Loucy (cell line): ENCODE measurements at regions not wholly inside any gene's neighbourhood (a gene's known extent, or its start where the extent isn't known, plus 50 kb on each side); places are given as distances from the start of the nearest gene placed in this dataset.

ENCODE experiments used
- H2AFZ ChIP-seq: fragments of 200-600 bp; sonication (generic); 2 replicates; pipeline ENCODE4 v1.6.0; 2016; ENCODE audit warnings: antibody characterized with exemption, mild to moderate bottlenecking, low read length, moderate library complexity
- H3F3A ChIP-seq: fragments of 200-600 bp; 2 replicates; pipeline ENCODE4 v1.6.0; 2016; ENCODE audit warnings: antibody characterized with exemption, low read depth, mild to moderate bottlenecking
- H3K27me3 ChIP-seq: fragments of 200-600 bp; sonication (generic); 2 replicates; pipeline ENCODE4 v1.6.1; 2014; ENCODE audit warnings: low read length, mild to moderate bottlenecking; ENCODE audit not compliant: insufficient read depth, poor library complexity, severe bottlenecking
- H3K36me3 ChIP-seq: fragments of 200-600 bp; sonication (generic); 2 replicates; pipeline ENCODE4 v1.6.1; 2016; ENCODE audit warnings: low read length; ENCODE audit not compliant: insufficient read depth
- H3K4me1 ChIP-seq: fragments of 200-600 bp; sonication (generic); 2 replicates; pipeline ENCODE4 v1.5.1; 2014; ENCODE audit warnings: low read length, mild to moderate bottlenecking; ENCODE audit not compliant: insufficient read depth, poor library complexity, severe bottlenecking
- H3K4me2 ChIP-seq: fragments of 200-600 bp; sonication (generic); 2 replicates; pipeline ENCODE4 v1.6.0; 2014; ENCODE audit warnings: antibody characterized with exemption, low read length, low read depth, mild to moderate bottlenecking; ENCODE audit not compliant: poor library complexity, severe bottlenecking
- H3K4me3 ChIP-seq: fragments of 200-600 bp; sonication (generic); 2 replicates; pipeline ENCODE4 v1.5.1; 2014; ENCODE audit warnings: low read length, mild to moderate bottlenecking, mixed read lengths; ENCODE audit not compliant: poor library complexity, severe bottlenecking
- H3K79me2 ChIP-seq: fragments of 200-600 bp; sonication (generic); 2 replicates; pipeline ENCODE4 v1.6.1; 2014; ENCODE audit warnings: low read length; ENCODE audit not compliant: insufficient read depth
- H3K9ac ChIP-seq: fragments of 200-600 bp; sonication (generic); 2 replicates; pipeline ENCODE4 v1.6.0; 2014; ENCODE audit warnings: mild to moderate bottlenecking, low read depth, low read length, moderate library complexity; ENCODE audit not compliant: poor library complexity, severe bottlenecking
- H3K9me2 ChIP-seq: fragments of 200-600 bp; sonication (generic); replicated peaks from 2 replicates; pipeline ENCODE4 v1.6.1; 2016; ENCODE audit warnings: low read depth, low read length, mixed read lengths
- H3K9me3 ChIP-seq: fragments of 200-600 bp; sonication (generic); 2 replicates; pipeline ENCODE4 v1.6.1; 2014; ENCODE audit warnings: mild to moderate bottlenecking, antibody characterized with exemption, low read length, low read depth; ENCODE audit not compliant: insufficient read depth
- H4K20me1 ChIP-seq: fragments of 200-600 bp; sonication (generic); 2 replicates; pipeline ENCODE4 v1.6.0; 2014; ENCODE audit warnings: antibody characterized with exemption, low read length, mild to moderate bottlenecking; ENCODE audit not compliant: insufficient read depth, poor library complexity, severe bottlenecking
- CTCF ChIP-seq: fragments of 200-600 bp; sonication (generic); conservative IDR thresholded peaks from 2 replicates; pipeline ENCODE4 v1.5.1; 2014; ENCODE audit warnings: mild to moderate bottlenecking, antibody characterized with exemption, low read length
- EZH2phosphoT487 ChIP-seq: fragments of 200-600 bp; IDR thresholded peaks from 2 replicates; pipeline ENCODE4 v1.6.1; 2018; ENCODE audit warnings: antibody characterized with exemption, mild to moderate bottlenecking, moderate library complexity, borderline replicate concordance

- H3F3A ChIP-seq: no peaks in the 10 kb centered on the region
- H3K79me2 ChIP-seq: no peaks in the 10 kb centered on the region
- no peaks in the 10 kb centered on the region for H3K27me3 ChIP-seq
- H3K4me2 ChIP-seq: no peak overlapping the region
- H4K20me1 ChIP-seq: no peaks in the 10 kb centered on the region
- H3K9me3 ChIP-seq: no peaks in the 10 kb centered on the region
- no peaks in the 10 kb centered on the region for H3K36me3 ChIP-seq
- no peaks in the 10 kb centered on the region for H3K9me2 ChIP-seq
- no peaks in the 10 kb centered on the region for H3K4me1 ChIP-seq
- no peak overlapping the region for H2AFZ ChIP-seq
- TF ChIP-seq EZH2phosphoT487 (no peak), CTCF (no peak)
- H3K4me3 ChIP-seq: no peak overlapping the region
- H3K9ac ChIP-seq: no peak overlapping the region
Observed at GRCh38 chr16:72301523-72302236, 129.7 kb upstream of the PMFBP1 start.

GRCh38 chr16:72300892-72301291, 128.9 kb upstream of the PMFBP1 start:
- Histone ChIP-seq H2AFZ (no peak overlapping the region), H4K20me1 (no peaks in the 10 kb centered on the region), H3K4me3 (no peak overlapping the region)

GRCh38 chr16:72299684-72300243, 127.8 kb upstream of the PMFBP1 start:
- no peaks in the 10 kb centered on the region for H3K79me2 ChIP-seq
- H3K27me3 ChIP-seq: no peaks in the 10 kb centered on the region
- H3K4me1 ChIP-seq: no peaks in the 10 kb centered on the region
- TF ChIP-seq CTCF (no peak), EZH2phosphoT487 (no peak)
- no peaks in the 10 kb centered on the region for H3F3A ChIP-seq
- H3K9ac ChIP-seq: no peak overlapping the region
- no peaks in the 10 kb centered on the region for H3K36me3 ChIP-seq
- no peak overlapping the region for H2AFZ ChIP-seq
- H3K4me2 ChIP-seq: no peak overlapping the region
- no peaks in the 10 kb centered on the region for H3K9me3 ChIP-seq
- no peak overlapping the region for H3K4me3 ChIP-seq
- H4K20me1 ChIP-seq: no peaks in the 10 kb centered on the region
- no peaks in the 10 kb centered on the region for H3K9me2 ChIP-seq

More at GRCh38 chr16:72300892-72301291, 128.9 kb upstream of the PMFBP1 start:
- Histone ChIP-seq H3K79me2 (no peaks in the 10 kb centered on the region), H3K27me3 (no peaks in the 10 kb centered on the region), H3F3A (no peaks in the 10 kb centered on the region), H3K9me3 (no peaks in the 10 kb centered on the region), H3K9ac (no peak overlapping the region), H3K36me3 (no peaks in the 10 kb centered on the region), H3K4me1 (no peaks in the 10 kb centered on the region), H3K4me2 (no peak overlapping the region), H3K9me2 (no peaks in the 10 kb centered on the region)
- no peak for TF ChIP-seq CTCF
- no peak for TF ChIP-seq EZH2phosphoT487
